Erythroblast (primary cell): ENCODE measurements at regions not wholly inside any gene's neighbourhood (a gene's known extent, or its start where the extent isn't known, plus 50 kb on each side); places are given as distances from the start of the nearest gene placed in this dataset.

Experiments used
- GATA1 ChIP-seq: IDR thresholded peaks from 2 replicates; pipeline ENCODE4 v1.6.1; 2011; ENCODE audit warnings: low read depth, mild to moderate bottlenecking, control low read depth, low read length, moderate library complexity
- POLR2A ChIP-seq: IDR thresholded peaks from 2 replicates; pipeline ENCODE4 v1.6.1; 2011; ENCODE audit warnings: mild to moderate bottlenecking, low read length

GRCh38 chr2:66134138-66134701 is 300.7 kb upstream of the MEIS1 start:
- TF ChIP-seq POLR2A, result no peak
- TF ChIP-seq GATA1, result no peak
